ENCODE measurements at regions not wholly inside any gene's neighbourhood (a gene's known extent, or its start where the extent isn't known, plus 50 kb on each side); places are given as distances from the start of the nearest gene placed in this dataset.
"Not testable (repeated sequence)": the region's sequence is repeated elsewhere in the genome, so short reads cannot be mapped to it uniquely, and the experiment has no call there.

DNA sequence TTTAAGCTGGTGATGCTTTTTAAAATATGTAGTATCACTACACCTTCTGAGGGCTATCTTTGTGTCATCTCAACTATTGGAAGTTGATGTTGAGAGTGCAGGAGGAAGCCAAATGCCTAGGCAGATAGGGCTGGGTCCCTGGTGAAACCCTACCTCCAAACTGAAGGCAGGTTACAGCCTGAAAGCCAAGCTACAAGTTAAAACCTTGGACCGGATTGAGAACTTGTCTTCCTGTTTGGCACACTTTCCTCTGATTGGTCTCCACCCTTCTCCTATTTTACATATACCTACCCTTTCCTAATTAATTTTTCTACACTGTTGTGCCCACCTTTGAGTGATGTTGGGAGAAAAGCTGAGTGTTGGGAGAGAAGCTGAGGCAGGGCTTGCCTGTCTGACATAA, 287.8 kb upstream of the CNTN5 start:
- intact Hi-C loops (cut with DNase I; ENCODE audit: low total_unique reads) = no loop called here
- TF ChIP-seq, protein P1, sequence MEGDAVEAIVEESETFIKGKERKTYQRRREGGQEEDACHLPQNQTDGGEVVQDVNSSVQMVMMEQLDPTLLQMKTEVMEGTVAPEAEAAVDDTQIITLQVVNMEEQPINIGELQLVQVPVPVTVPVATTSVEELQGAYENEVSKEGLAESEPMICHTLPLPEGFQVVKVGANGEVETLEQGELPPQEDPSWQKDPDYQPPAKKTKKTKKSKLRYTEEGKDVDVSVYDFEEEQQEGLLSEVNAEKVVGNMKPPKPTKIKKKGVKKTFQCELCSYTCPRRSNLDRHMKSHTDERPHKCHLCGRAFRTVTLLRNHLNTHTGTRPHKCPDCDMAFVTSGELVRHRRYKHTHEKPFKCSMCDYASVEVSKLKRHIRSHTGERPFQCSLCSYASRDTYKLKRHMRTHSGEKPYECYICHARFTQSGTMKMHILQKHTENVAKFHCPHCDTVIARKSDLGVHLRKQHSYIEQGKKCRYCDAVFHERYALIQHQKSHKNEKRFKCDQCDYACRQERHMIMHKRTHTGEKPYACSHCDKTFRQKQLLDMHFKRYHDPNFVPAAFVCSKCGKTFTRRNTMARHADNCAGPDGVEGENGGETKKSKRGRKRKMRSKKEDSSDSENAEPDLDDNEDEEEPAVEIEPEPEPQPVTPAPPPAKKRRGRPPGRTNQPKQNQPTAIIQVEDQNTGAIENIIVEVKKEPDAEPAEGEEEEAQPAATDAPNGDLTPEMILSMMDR (IDR thresholded peaks at IDR 0.05) = no peak
- TF ChIP-seq POLR2AphosphoS5 (IDR thresholded peaks at IDR 0.05) (no peak), POLR2A (IDR thresholded peaks at IDR 0.05) (no peak)
- no peaks in the 10 kb centered on the region for H3K27me3 ChIP-seq

DNA sequence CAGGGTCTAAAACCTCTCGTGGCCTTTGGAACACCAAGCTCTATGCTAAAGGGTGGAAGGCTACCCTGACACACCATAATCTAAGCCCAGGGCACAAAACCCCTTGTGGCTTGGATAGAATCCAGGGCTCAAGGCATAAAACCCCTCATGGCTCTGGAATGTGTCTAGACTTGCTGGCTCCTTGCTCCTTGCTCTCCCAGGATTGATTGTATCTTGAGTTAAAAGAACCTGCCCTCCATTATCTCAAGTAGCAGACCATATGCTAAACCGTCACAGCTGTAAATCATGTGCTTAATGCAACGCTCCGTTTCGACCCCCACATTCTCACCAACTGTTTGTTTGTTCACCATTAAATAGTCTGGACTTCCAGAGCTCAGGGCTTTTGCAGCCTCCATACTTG, 287.4 kb upstream of the CNTN5 start:
- H3K27ac ChIP-seq; H3K36me3 ChIP-seq; H3K4me1 ChIP-seq; intact Hi-C loops (cut with DNase I; ENCODE audit: low total_unique reads); H3K4me3 ChIP-seq; H3K9me3 ChIP-seq; H3K27me3 ChIP-seq; DNase-seq (ENCODE audit: low spot score in 2 of 2): not testable (repeated sequence)

More for the DNA sequence above, 287.8 kb upstream of the CNTN5 start:
- no peak overlapping the region for H3K4me3 ChIP-seq
- no peak for DNase-seq (ENCODE audit: low spot score in 2 of 2)
- H3K4me1 ChIP-seq = no peaks in the 10 kb centered on the region
- H3K36me3 ChIP-seq = no peaks in the 10 kb centered on the region
- H3K27ac ChIP-seq = no peak overlapping the region
- no peaks in the 10 kb centered on the region for H3K9me3 ChIP-seq

DNA sequence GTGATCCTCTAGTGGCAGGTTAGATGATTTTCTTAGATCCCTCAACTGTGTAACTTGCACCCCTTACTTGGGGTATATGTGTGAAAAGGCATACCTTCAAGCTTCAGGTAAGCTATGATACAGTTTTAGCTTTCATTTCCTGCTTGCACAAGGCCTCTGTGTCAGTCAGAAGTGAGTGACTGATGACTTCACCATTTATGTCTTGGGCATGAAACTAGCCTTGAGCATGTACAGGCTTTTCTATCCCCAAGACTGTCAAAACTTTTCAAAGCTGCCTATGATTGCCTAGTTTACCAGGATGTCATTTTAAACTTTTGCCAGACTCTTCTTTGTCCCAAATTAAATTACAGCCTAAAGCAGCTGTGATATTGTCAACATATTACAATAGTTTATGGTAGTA, 286.1 kb upstream of the CNTN5 start:
- no peaks in the 10 kb centered on the region for H3K36me3 ChIP-seq
- intact Hi-C loops (cut with DNase I; ENCODE audit: low total_unique reads) = no loop called here
- DNase-seq (ENCODE audit: low spot score in 2 of 2) = no peak
- H3K4me1 ChIP-seq = no peaks in the 10 kb centered on the region
- no peaks in the 10 kb centered on the region for H3K9me3 ChIP-seq
- H3K4me3 ChIP-seq = no peak overlapping the region
- H3K27ac ChIP-seq = no peak overlapping the region
- no peaks in the 10 kb centered on the region for H3K27me3 ChIP-seq
- TF ChIP-seq POLR2A (IDR thresholded peaks at IDR 0.05) = no peak
- no peak for TF ChIP-seq POLR2AphosphoS5 (IDR thresholded peaks at IDR 0.05)
- TF ChIP-seq, protein P1 (IDR thresholded peaks at IDR 0.05) = no peak

DNA sequence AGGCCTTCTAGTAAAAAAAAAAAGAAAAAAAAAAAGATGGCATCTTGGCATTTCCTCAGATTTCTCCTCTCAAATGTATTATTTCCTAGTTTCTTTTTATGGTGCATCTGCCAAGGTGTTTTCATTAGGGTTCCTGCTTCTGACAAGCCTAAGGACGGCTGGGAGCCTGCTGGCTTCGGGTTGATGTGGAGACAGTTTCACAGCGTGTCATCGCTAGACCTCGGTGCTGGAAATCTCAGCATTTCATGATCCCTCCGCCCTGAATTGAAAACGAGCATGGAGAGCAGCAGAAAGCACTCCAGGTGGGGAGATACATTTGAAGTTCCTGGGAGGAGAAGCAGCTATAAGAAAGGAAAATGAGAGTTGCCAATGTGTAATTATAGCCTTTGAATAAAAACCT, 283.9 kb upstream of the CNTN5 start:
- no peak overlapping the region for H3K27ac ChIP-seq
- no peak for DNase-seq (ENCODE audit: low spot score in 2 of 2)
- intact Hi-C loops (cut with DNase I; ENCODE audit: low total_unique reads) = no loop called here
- no peaks in the 10 kb centered on the region for H3K27me3 ChIP-seq
- H3K4me3 ChIP-seq = no peak overlapping the region
- H3K36me3 ChIP-seq = no peaks in the 10 kb centered on the region
- H3K9me3 ChIP-seq = no peaks in the 10 kb centered on the region
- no peaks in the 10 kb centered on the region for H3K4me1 ChIP-seq
- TF ChIP-seq POLR2A (IDR thresholded peaks at IDR 0.05) (no peak), POLR2AphosphoS5 (IDR thresholded peaks at IDR 0.05) (no peak)
- TF ChIP-seq, protein P1 (IDR thresholded peaks at IDR 0.05) = no peak

DNA sequence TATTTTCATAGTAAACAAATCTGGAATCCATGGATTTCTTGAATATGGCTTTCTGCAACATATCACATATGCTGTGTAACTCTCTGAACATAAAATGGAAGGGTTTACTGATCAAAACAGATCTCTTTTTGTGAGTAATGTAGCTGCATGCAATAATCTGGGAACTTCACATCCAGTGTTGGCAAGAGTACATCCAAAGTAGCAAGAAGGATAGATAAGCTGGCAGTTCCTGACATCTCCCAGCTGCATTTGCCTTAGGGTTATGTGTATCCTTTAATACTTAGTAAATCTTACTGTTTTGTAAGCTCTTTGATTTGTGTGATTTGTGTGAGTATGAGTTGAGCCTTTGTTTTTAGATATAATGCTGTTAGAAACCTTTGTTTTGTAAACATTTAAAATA, 280.4 kb upstream of the CNTN5 start:
- Histone ChIP-seq H3K4me1 (no peaks in the 10 kb centered on the region), H3K27ac (no peak overlapping the region), H3K9me3 (no peaks in the 10 kb centered on the region), H3K27me3 (no peaks in the 10 kb centered on the region), H3K36me3 (no peaks in the 10 kb centered on the region), H3K4me3 (no peak overlapping the region)
- no peak for DNase-seq (ENCODE audit: low spot score in 2 of 2)
- TF ChIP-seq POLR2AphosphoS5 (IDR thresholded peaks at IDR 0.05) (no peak), POLR2A (IDR thresholded peaks at IDR 0.05) (no peak)
- TF ChIP-seq, protein P1 (IDR thresholded peaks at IDR 0.05) = no peak
- intact Hi-C loops (cut with DNase I; ENCODE audit: low total_unique reads) = no loop called here

DNA sequence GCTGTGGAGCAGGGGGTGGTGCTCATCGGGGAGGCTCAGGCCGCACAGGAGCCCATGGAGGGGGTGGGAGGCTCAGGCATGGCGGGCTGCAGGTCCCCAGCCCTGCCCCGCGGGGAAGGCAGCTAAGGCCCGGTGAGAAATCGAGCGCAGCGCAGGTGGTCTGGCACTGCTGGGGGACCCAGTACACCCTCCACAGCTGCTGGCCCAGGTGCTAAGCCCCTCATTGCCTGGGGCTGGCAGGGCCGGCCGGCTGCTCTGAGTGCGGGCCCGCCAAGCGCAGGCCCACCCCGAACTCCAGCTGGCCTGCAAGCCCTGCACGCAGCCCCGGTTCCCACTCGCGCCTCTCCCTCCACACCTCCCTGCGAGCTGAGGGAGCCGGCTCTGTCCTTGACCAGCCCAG, 257.3 kb upstream of the CNTN5 start:
- H3K36me3 ChIP-seq; H3K4me1 ChIP-seq; intact Hi-C loops (cut with DNase I; ENCODE audit: low total_unique reads); H3K27ac ChIP-seq; H3K27me3 ChIP-seq; DNase-seq (ENCODE audit: low spot score in 2 of 2); H3K4me3 ChIP-seq: not testable (repeated sequence)
- peaks cover 9 to 40% of the 10 kb centered on the region in 2 donors for H3K9me3 ChIP-seq

All from breast epithelium (tissue), 4 donors.